ENCODE measurements at regions not wholly inside any gene's neighbourhood (a gene's known extent, or its start where the extent isn't known, plus 50 kb on each side); places are given as distances from the start of the nearest gene placed in this dataset.

DNA sequence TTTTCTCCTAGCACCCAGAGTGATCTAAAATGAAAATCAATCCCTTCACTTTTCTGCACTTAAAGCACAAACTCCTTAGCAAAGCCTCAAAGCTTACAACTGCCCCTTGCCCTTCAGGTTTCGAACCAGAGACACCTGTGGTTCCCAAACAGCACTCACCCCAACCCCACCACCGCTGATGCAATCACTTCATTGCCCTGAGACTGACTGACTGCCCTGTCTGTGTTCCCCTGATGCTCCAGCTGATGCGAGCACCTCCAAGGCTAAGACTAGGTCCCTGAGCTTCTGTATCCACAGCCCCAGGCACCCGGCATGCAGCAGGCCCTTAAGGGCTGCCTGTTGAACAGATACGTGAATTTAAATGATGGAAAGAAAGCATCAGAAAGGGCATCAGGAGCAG lies 127.3 kb downstream of the ZNF621 start:
- H3K4me2 ChIP-seq (ENCODE audit: low read length), result no peak overlapping the region
- H3K27ac ChIP-seq, result no peak overlapping the region

DNA sequence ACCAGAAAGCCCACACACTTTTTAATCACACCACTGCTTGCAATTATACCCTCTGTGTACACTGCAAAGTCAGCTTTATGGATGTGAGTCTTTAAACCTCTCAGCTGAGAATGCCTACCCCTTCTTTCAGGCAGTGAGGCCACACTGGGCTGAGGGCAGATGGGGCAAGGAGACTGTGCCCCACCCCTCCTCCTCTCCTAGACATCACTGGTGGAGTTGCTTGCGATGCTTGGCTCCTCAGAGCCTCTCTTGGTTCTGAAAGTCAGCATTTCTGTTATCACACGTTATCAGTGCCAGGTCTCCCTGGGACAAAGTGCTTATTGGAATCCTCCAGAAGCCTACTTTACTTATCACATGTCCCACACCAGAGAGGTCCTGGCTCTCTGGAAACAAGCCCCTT lies 128.2 kb downstream of the ZNF621 start:
- H3K36me3 ChIP-seq (ENCODE audit: control insufficient read depth, insufficient read depth, low read length), result no peaks in the 10 kb centered on the region
- no peak overlapping the region for H2AFZ ChIP-seq
- no peak overlapping the region for H3K4me2 ChIP-seq (ENCODE audit: low read length)
- H3K4me1 ChIP-seq, result no peaks in the 10 kb centered on the region
- no peak overlapping the region for H3K27ac ChIP-seq
- no peak overlapping the region for H3K9ac ChIP-seq
- H3K79me2 ChIP-seq, result no peaks in the 10 kb centered on the region
- TF ChIP-seq, protein P1, sequence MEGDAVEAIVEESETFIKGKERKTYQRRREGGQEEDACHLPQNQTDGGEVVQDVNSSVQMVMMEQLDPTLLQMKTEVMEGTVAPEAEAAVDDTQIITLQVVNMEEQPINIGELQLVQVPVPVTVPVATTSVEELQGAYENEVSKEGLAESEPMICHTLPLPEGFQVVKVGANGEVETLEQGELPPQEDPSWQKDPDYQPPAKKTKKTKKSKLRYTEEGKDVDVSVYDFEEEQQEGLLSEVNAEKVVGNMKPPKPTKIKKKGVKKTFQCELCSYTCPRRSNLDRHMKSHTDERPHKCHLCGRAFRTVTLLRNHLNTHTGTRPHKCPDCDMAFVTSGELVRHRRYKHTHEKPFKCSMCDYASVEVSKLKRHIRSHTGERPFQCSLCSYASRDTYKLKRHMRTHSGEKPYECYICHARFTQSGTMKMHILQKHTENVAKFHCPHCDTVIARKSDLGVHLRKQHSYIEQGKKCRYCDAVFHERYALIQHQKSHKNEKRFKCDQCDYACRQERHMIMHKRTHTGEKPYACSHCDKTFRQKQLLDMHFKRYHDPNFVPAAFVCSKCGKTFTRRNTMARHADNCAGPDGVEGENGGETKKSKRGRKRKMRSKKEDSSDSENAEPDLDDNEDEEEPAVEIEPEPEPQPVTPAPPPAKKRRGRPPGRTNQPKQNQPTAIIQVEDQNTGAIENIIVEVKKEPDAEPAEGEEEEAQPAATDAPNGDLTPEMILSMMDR (IDR thresholded peaks at IDR 0.05), result no peak
- H3K4me3 ChIP-seq (ENCODE audit: low read depth, low read length), result no peak overlapping the region
- no peaks in the 10 kb centered on the region for H3K27me3 ChIP-seq (ENCODE audit: control insufficient read depth, insufficient read depth, low read length)
- no peaks in the 10 kb centered on the region for H3K9me3 ChIP-seq (ENCODE audit: control insufficient read depth, low read length)

More for the DNA sequence above, 127.3 kb downstream of the ZNF621 start:
- TF ChIP-seq, protein P1 (IDR thresholded peaks at IDR 0.05), result no peak
- H3K9me3 ChIP-seq (ENCODE audit: control insufficient read depth, low read length), result no peaks in the 10 kb centered on the region
- H3K27me3 ChIP-seq (ENCODE audit: control insufficient read depth, insufficient read depth, low read length), result no peaks in the 10 kb centered on the region
- H3K4me1 ChIP-seq, result no peaks in the 10 kb centered on the region
- no peaks in the 10 kb centered on the region for H3K79me2 ChIP-seq
- H2AFZ ChIP-seq, result no peak overlapping the region
- H3K9ac ChIP-seq, result no peak overlapping the region
- H3K36me3 ChIP-seq (ENCODE audit: control insufficient read depth, insufficient read depth, low read length), result no peaks in the 10 kb centered on the region
- H3K4me3 ChIP-seq (ENCODE audit: low read depth, low read length), result no peak overlapping the region

DNA sequence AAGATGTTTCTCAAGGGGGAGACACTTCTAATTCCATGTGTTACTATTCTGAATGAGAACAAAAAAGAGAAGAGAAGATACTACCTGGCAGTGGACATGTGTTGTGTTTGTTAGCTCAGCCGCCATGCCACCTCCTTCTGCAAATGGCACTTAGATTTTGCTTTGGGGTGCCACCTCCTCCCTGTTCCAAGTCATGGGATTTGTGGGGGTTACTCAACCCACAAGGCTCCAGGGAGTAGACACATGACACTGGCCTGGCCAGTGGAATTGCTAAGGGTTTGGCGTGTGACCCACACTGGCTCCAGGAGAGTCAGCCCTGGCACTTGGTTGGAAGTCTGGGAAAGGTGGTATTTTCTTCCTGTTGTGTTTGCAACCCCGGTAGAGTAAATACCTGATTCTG lies 129.1 kb downstream of the ZNF621 start:
- no peak overlapping the region for H3K27ac ChIP-seq
- H2AFZ ChIP-seq, result no peak overlapping the region
- no peak overlapping the region for H3K4me2 ChIP-seq (ENCODE audit: low read length)
- TF ChIP-seq, protein P1 (IDR thresholded peaks at IDR 0.05), result no peak
- no peaks in the 10 kb centered on the region for H3K79me2 ChIP-seq
- H3K4me3 ChIP-seq (ENCODE audit: low read depth, low read length), result no peak overlapping the region
- H3K9me3 ChIP-seq (ENCODE audit: control insufficient read depth, low read length), result no peaks in the 10 kb centered on the region
- no peaks in the 10 kb centered on the region for H3K36me3 ChIP-seq (ENCODE audit: control insufficient read depth, insufficient read depth, low read length)
- no peaks in the 10 kb centered on the region for H3K4me1 ChIP-seq
- no peak overlapping the region for H3K9ac ChIP-seq
- no peaks in the 10 kb centered on the region for H3K27me3 ChIP-seq (ENCODE audit: control insufficient read depth, insufficient read depth, low read length)

DNA sequence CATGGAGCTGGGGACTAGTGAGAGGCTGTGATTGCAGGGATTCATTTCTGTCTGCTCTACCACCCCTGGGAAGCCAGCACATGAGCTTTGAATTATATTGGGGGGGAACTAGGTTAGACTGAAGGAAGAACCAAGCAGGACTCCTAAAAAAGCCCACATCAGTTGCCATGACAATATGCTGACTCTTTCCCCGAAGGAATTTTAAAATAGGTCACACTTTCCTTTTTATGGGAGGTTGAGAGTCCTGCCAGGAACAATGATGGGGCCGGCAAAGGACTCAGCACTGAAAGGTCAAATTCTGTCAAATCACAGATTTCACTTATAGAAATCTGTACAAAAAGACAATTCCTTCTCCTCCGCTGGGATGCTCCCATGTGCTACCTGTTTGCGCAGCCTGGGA lies 130.8 kb downstream of the ZNF621 start:
- no peaks in the 10 kb centered on the region for H3K9me3 ChIP-seq (ENCODE audit: control insufficient read depth, low read length)
- TF ChIP-seq, protein P1 (IDR thresholded peaks at IDR 0.05), result no peak
- no peaks in the 10 kb centered on the region for H3K79me2 ChIP-seq
- H3K4me1 ChIP-seq, result no peaks in the 10 kb centered on the region
- no peak overlapping the region for H3K4me2 ChIP-seq (ENCODE audit: low read length)
- no peak overlapping the region for H3K4me3 ChIP-seq (ENCODE audit: low read depth, low read length)
- H2AFZ ChIP-seq, result no peak overlapping the region
- H3K27me3 ChIP-seq (ENCODE audit: control insufficient read depth, insufficient read depth, low read length), result no peaks in the 10 kb centered on the region
- H3K36me3 ChIP-seq (ENCODE audit: control insufficient read depth, insufficient read depth, low read length), result no peaks in the 10 kb centered on the region
- H3K9ac ChIP-seq, result no peak overlapping the region
- H3K27ac ChIP-seq, result no peak overlapping the region

DNA sequence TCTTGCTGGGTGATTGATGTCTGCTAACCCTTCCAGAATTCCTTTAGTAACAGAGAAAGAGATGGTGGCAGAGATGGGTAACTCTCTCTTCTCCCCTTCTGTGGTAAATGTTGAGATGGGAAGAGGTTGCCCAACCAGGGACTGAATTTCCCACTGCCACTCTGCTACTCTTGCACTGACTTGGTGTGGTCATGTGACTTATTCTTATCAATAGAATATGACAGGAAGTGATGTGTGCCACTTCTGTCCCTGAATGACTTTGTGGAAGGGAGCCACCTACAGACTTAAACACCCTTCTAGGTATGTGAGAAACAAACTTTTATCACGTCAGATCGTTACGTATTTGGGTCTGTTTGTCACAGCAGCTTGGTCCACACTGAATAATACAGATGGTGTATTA lies 132.9 kb downstream of the ZNF621 start:
- H3K79me2 ChIP-seq, result no peaks in the 10 kb centered on the region
- no peak overlapping the region for H3K9ac ChIP-seq
- TF ChIP-seq, protein P1 (IDR thresholded peaks at IDR 0.05), result no peak
- H3K4me3 ChIP-seq (ENCODE audit: low read depth, low read length), result no peak overlapping the region
- no peak overlapping the region for H3K27ac ChIP-seq
- H3K4me1 ChIP-seq, result no peaks in the 10 kb centered on the region
- H2AFZ ChIP-seq, result no peak overlapping the region
- H3K4me2 ChIP-seq (ENCODE audit: low read length), result no peak overlapping the region
- H3K27me3 ChIP-seq (ENCODE audit: control insufficient read depth, insufficient read depth, low read length), result no peaks in the 10 kb centered on the region
- H3K9me3 ChIP-seq (ENCODE audit: control insufficient read depth, low read length), result no peaks in the 10 kb centered on the region
- H3K36me3 ChIP-seq (ENCODE audit: control insufficient read depth, insufficient read depth, low read length), result no peaks in the 10 kb centered on the region
